DND-41 (cell line): ENCODE measurements at regions not wholly inside any gene's neighbourhood (a gene's known extent, or its start where the extent isn't known, plus 50 kb on each side); places are given as distances from the start of the nearest gene placed in this dataset.

Source experiments
- CTCF ChIP-seq: IDR thresholded peaks from 2 replicates; pipeline ENCODE4 v1.5.1; 2012; ENCODE audit warnings: borderline replicate concordance, low read length, moderate library complexity, mild to moderate bottlenecking; ENCODE audit not compliant: poor library complexity, severe bottlenecking; ENCODE audit errors: extremely low read depth
- EZH2 ChIP-seq: IDR thresholded peaks from 3 replicates; pipeline ENCODE4 v1.6.1; 2012; ENCODE audit warnings: borderline replicate concordance, low read depth, mild to moderate bottlenecking, moderate library complexity, low read length, inconsistent platforms; ENCODE audit not compliant: severe bottlenecking

GRCh38 chr16:62814891-62815290, 778.7 kb upstream of the CDH8 start:
- TF ChIP-seq CTCF (no peak), EZH2 (no peak)
